ENCODE measurements at regions not wholly inside any gene's neighbourhood (a gene's known extent, or its start where the extent isn't known, plus 50 kb on each side); places are given as distances from the start of the nearest gene placed in this dataset.

DNA sequence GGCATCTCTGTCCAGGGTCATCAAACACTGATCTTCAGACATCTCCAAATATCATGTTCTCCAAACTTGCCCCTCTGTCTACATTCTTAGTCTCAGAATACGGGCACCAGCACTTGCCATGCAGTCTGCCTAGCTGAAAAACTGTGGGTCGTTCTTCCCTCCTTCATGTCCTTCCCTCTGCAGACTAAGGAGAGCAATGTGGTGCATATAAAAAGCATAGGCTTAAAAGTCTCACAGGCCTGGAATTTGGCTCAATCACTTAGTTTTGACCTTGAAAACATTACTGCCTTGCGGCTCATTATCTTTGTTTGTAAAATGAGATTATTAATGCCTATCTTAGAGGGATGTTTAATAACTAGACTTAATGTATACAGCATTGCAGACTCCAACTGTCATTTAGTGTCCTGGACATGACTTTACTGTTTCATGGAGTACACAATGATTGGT, 362.8 kb downstream of the NPR3 start:
- TF ChIP-seq, protein P1, sequence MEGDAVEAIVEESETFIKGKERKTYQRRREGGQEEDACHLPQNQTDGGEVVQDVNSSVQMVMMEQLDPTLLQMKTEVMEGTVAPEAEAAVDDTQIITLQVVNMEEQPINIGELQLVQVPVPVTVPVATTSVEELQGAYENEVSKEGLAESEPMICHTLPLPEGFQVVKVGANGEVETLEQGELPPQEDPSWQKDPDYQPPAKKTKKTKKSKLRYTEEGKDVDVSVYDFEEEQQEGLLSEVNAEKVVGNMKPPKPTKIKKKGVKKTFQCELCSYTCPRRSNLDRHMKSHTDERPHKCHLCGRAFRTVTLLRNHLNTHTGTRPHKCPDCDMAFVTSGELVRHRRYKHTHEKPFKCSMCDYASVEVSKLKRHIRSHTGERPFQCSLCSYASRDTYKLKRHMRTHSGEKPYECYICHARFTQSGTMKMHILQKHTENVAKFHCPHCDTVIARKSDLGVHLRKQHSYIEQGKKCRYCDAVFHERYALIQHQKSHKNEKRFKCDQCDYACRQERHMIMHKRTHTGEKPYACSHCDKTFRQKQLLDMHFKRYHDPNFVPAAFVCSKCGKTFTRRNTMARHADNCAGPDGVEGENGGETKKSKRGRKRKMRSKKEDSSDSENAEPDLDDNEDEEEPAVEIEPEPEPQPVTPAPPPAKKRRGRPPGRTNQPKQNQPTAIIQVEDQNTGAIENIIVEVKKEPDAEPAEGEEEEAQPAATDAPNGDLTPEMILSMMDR (IDR thresholded peaks at IDR 0.05; ENCODE audit: low read depth, low read length) = no peak
- Histone ChIP-seq H3K4me3 (no peak overlapping the region), H3K27me3 (no peaks in the 10 kb centered on the region), H3K27ac (no peak overlapping the region), H3K4me1 (ENCODE audit: low read depth) (no peaks in the 10 kb centered on the region), H3K36me3 (no peaks in the 10 kb centered on the region), H3K9me3 (ENCODE audit: low read depth) (no peaks in the 10 kb centered on the region)
- DNase-seq (ENCODE audit: low read depth in 1 of 2, low spot score in 1 of 2) = no peak

DNA sequence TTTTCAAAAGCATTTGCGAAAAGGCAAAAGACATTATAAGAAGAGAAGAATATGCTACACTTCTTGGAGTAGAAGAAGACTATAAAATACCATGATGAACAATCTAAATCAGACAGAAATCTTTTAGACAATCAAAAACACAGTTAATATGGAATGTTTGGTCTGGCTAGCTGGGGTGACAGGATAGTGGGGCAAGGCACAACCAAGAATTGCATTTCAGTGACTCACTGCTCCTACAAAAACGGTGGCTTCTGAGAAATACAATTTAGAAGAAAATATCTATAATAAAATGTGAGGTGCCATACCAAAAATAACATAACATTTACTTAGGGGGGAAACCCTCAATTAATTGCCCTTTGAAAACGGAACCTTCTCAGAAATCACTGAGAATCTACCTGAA, 363.4 kb downstream of the NPR3 start:
- no peaks in the 10 kb centered on the region for H3K36me3 ChIP-seq
- no peak overlapping the region for H3K27ac ChIP-seq
- H3K4me3 ChIP-seq = no peak overlapping the region

DNA sequence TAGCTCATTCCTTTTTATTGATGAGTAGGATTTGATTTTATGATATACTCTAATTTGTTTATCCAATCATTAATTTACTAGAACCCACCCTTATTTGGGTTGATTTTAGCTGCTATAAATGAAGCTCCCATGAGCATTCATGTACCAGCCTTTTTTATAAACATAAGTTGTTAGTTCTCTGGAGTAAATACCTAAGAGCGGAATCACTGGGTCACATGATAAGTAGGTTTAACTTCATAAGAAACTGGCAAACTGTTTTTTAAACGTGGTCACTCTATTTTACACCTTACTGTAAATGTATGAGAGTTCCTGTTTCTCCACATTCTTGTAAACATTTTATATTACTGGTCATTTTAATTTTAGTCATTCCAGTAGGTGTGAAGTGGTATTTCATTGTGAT, 364.6 kb downstream of the NPR3 start:
- TF ChIP-seq, protein P1 (IDR thresholded peaks at IDR 0.05; ENCODE audit: low read depth, low read length) = no peak
- no peak for DNase-seq (ENCODE audit: low read depth in 1 of 2, low spot score in 1 of 2)
- Histone ChIP-seq H3K36me3 (no peaks in the 10 kb centered on the region), H3K4me3 (no peak overlapping the region), H3K4me1 (ENCODE audit: low read depth) (no peaks in the 10 kb centered on the region), H3K27me3 (no peaks in the 10 kb centered on the region), H3K27ac (no peak overlapping the region), H3K9me3 (ENCODE audit: low read depth) (no peaks in the 10 kb centered on the region)

More for the DNA sequence above, 363.4 kb downstream of the NPR3 start:
- H3K9me3 ChIP-seq (ENCODE audit: low read depth) = no peaks in the 10 kb centered on the region
- no peaks in the 10 kb centered on the region for H3K27me3 ChIP-seq
- no peaks in the 10 kb centered on the region for H3K4me1 ChIP-seq (ENCODE audit: low read depth)
- DNase-seq (ENCODE audit: low read depth in 1 of 2, low spot score in 1 of 2) = peak in 1 of 2 donors; percentile 7
- TF ChIP-seq, protein P1 (IDR thresholded peaks at IDR 0.05; ENCODE audit: low read depth, low read length) = no peak

DNA sequence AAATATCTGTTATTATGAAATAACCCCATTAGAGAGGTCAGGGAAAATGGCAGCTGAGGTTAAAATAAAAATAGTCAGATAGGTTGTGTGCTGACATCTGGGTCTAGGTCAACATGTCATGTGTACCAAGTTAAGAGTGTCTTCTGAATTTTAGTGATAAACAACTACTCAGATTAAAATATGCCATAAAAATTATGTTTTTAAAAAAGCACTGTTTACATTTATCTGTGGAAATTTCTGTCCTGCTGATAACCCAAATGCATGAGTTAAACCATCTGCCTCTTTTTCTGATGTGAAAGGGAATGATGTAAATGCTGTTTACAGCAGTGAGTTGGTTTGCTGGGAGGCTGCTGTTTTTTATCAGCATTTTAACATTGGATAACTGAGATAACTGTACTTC, 361.2 kb upstream of the TARS1 start:
- Histone ChIP-seq H3K4me3 (no peak overlapping the region), H3K36me3 (no peaks in the 10 kb centered on the region), H3K27ac (no peak overlapping the region), H3K27me3 (no peaks in the 10 kb centered on the region), H3K4me1 (ENCODE audit: low read depth) (no peaks in the 10 kb centered on the region), H3K9me3 (ENCODE audit: low read depth) (no peaks in the 10 kb centered on the region)
- DNase-seq (ENCODE audit: low read depth in 1 of 2, low spot score in 1 of 2) = peak in 1 of 2 donors; percentile 56
- TF ChIP-seq, protein P1 (IDR thresholded peaks at IDR 0.05; ENCODE audit: low read depth, low read length) = no peak

DNA sequence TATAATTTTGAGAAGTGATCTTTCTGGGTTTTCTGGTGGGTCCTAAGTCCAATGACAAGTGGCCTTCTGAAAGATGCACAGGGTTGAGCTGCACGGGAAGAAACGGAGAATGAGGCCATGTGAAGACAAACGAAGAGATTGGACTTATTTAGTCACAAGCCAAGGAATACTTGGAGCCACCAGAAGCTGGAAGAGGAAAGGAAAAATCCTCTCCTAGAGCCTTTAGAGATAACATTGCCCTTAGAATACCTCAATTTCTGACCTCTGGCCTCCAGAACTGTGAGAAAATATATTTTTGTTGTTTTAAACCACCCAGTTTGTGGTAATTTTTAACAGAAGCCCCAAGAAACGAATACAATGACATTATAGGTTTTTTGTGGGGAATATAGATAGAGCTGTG, 360.5 kb upstream of the TARS1 start:
- no peaks in the 10 kb centered on the region for H3K36me3 ChIP-seq
- no peak overlapping the region for H3K4me3 ChIP-seq
- TF ChIP-seq, protein P1 (IDR thresholded peaks at IDR 0.05; ENCODE audit: low read depth, low read length) = no peak
- H3K9me3 ChIP-seq (ENCODE audit: low read depth) = no peaks in the 10 kb centered on the region
- DNase-seq (ENCODE audit: low read depth in 1 of 2, low spot score in 1 of 2) = no peak
- no peaks in the 10 kb centered on the region for H3K4me1 ChIP-seq (ENCODE audit: low read depth)
- H3K27me3 ChIP-seq = no peaks in the 10 kb centered on the region
- H3K27ac ChIP-seq = no peak overlapping the region

DNA sequence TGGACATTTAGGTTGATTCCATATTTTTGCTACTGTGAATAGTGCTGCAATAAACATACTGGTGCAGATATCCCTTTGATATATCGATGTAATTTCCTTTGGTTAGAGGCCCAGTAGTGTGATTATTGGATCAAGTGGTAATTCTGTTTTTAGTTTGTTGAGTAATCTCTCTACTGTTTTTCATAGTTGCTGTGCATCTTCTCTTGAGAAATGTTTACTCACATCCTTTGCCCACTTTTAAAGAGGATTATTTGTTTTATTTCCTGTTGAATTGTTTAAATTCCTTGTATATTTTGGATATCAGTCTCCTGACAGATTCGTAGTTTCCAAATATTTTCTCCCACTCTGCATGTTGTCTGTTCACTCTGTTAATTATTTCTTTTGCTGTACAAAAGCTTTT, 352.6 kb upstream of the TARS1 start:
- Histone ChIP-seq H3K4me3 (no peak overlapping the region), H3K4me1 (ENCODE audit: low read depth) (no peaks in the 10 kb centered on the region), H3K9me3 (ENCODE audit: low read depth) (no peaks in the 10 kb centered on the region), H3K27me3 (no peaks in the 10 kb centered on the region), H3K36me3 (no peaks in the 10 kb centered on the region), H3K27ac (no peak overlapping the region)
- no peak for DNase-seq (ENCODE audit: low read depth in 1 of 2, low spot score in 1 of 2)
- TF ChIP-seq, protein P1 (IDR thresholded peaks at IDR 0.05; ENCODE audit: low read depth, low read length) = no peak
